ENCODE measurements at regions not wholly inside any gene's neighbourhood (a gene's known extent, or its start where the extent isn't known, plus 50 kb on each side); places are given as distances from the start of the nearest gene placed in this dataset.

DNA sequence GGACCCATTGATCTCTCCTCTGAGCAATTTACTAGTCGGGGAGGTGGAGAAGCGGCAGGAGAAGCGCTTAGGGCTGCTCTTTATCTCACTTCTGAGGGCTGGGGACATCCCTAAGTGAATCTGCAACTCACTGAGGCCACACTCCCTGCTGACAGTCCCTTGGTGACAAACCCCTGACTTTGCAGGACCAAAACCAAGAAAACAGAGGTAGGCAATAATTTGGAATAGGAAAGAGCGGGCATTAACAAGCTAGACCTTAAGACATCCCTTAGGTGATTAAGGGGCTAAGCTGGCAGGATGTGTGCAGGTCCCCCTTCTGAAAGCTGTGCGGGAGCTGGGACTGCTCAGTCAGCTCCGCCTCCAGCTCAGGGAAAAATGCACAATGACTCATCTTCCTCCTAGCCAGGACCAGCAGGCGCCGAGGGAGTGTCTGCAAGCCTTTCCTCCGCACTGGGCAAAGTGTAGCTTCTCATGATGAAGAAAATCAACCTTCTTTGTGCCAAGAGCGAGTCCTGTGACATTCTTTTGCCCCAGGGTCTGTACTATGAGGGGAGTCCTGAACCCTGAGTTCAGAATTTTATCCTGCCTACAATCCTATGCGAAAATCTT is 63.3 kb downstream of the BOD1L2 start:
- Histone ChIP-seq H3K27ac (no peak overlapping the region), H2AFZ (no peak overlapping the region), H3K79me2 (no peaks in the 10 kb centered on the region), H3K9ac (no peak overlapping the region), H3K9me3 (ENCODE audit: control insufficient read depth, low read length) (no peaks in the 10 kb centered on the region), H3K36me3 (ENCODE audit: control insufficient read depth, insufficient read depth, low read length) (no peaks in the 10 kb centered on the region), H3K27me3 (ENCODE audit: control insufficient read depth, insufficient read depth, low read length) (peaks cover 5% of the 10 kb centered on the region), H3K4me2 (ENCODE audit: low read length) (no peak overlapping the region), H3K4me1 (no peaks in the 10 kb centered on the region), H3K4me3 (ENCODE audit: low read depth, low read length) (no peak overlapping the region)
- TF ChIP-seq, protein P1, sequence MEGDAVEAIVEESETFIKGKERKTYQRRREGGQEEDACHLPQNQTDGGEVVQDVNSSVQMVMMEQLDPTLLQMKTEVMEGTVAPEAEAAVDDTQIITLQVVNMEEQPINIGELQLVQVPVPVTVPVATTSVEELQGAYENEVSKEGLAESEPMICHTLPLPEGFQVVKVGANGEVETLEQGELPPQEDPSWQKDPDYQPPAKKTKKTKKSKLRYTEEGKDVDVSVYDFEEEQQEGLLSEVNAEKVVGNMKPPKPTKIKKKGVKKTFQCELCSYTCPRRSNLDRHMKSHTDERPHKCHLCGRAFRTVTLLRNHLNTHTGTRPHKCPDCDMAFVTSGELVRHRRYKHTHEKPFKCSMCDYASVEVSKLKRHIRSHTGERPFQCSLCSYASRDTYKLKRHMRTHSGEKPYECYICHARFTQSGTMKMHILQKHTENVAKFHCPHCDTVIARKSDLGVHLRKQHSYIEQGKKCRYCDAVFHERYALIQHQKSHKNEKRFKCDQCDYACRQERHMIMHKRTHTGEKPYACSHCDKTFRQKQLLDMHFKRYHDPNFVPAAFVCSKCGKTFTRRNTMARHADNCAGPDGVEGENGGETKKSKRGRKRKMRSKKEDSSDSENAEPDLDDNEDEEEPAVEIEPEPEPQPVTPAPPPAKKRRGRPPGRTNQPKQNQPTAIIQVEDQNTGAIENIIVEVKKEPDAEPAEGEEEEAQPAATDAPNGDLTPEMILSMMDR (IDR thresholded peaks at IDR 0.05) = no peak

DNA sequence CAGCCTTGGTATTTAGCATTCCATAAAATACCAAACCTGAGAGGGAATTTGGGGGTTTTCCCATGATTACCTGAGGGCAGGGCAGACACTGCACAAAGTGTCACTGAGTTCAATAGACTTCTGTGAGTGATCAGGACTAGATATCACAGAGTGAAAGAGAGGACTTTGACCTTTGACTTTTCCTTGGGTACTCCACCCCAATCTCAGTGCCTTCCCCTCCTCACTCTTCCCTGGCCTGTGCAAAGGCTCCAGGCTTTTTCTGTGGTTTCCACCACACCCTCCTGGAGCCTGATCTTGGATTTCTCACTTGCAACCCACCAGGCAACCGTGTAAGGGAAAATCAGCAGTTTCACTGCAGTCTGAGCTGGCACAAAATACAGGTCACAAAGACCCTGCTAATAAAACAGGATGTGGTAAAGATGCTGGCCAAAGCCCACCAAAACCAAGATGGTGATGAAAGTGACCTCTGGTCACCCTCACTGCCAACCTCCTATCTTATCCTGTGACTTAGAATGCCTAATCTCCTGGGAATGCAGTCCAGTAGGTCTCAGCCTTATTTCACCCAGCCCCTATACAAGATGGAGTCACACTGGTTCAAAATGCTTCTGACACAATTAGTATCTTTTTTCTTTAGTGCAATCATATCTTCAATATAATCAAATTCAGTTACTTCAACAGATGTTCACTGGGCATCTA is 64.0 kb downstream of the BOD1L2 start:
- no peaks in the 10 kb centered on the region for H3K79me2 ChIP-seq
- TF ChIP-seq, protein P1 (IDR thresholded peaks at IDR 0.05) = no peak
- no peaks in the 10 kb centered on the region for H3K9me3 ChIP-seq (ENCODE audit: control insufficient read depth, low read length)
- no peak overlapping the region for H3K4me3 ChIP-seq (ENCODE audit: low read depth, low read length)
- H3K27ac ChIP-seq = no peak overlapping the region
- H3K4me1 ChIP-seq = no peaks in the 10 kb centered on the region
- peaks cover 5% of the 10 kb centered on the region for H3K27me3 ChIP-seq (ENCODE audit: control insufficient read depth, insufficient read depth, low read length)
- no peak overlapping the region for H3K9ac ChIP-seq
- no peak overlapping the region for H3K4me2 ChIP-seq (ENCODE audit: low read length)
- no peak overlapping the region for H2AFZ ChIP-seq
- H3K36me3 ChIP-seq (ENCODE audit: control insufficient read depth, insufficient read depth, low read length) = no peaks in the 10 kb centered on the region

DNA sequence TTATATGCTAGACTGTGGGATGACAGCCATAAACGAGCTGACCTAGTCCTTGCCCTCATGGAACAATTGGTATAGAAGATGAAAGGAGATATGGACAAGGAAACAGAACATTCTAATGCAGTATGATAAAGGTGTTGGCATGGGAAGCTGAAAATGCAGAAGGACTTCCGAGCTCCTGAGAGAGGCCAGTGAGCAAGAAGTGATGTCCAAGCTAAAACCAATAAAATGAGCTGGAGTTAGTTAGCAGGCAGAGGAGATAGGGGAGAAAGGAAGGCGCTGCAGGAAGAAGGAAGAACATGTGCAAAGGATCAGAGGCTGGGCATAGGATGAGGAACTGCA is 64.5 kb downstream of the BOD1L2 start:
- H3K4me2 ChIP-seq (ENCODE audit: low read length) = no peak overlapping the region
- H3K4me1 ChIP-seq = no peaks in the 10 kb centered on the region
- H3K9me3 ChIP-seq (ENCODE audit: control insufficient read depth, low read length) = no peaks in the 10 kb centered on the region
- no peaks in the 10 kb centered on the region for H3K79me2 ChIP-seq
- H2AFZ ChIP-seq = no peak overlapping the region
- H3K27me3 ChIP-seq (ENCODE audit: control insufficient read depth, insufficient read depth, low read length) = peaks cover 5% of the 10 kb centered on the region
- no peaks in the 10 kb centered on the region for H3K36me3 ChIP-seq (ENCODE audit: control insufficient read depth, insufficient read depth, low read length)
- H3K9ac ChIP-seq = no peak overlapping the region
- no peak overlapping the region for H3K4me3 ChIP-seq (ENCODE audit: low read depth, low read length)
- no peak overlapping the region for H3K27ac ChIP-seq
- TF ChIP-seq, protein P1 (IDR thresholded peaks at IDR 0.05) = no peak

DNA sequence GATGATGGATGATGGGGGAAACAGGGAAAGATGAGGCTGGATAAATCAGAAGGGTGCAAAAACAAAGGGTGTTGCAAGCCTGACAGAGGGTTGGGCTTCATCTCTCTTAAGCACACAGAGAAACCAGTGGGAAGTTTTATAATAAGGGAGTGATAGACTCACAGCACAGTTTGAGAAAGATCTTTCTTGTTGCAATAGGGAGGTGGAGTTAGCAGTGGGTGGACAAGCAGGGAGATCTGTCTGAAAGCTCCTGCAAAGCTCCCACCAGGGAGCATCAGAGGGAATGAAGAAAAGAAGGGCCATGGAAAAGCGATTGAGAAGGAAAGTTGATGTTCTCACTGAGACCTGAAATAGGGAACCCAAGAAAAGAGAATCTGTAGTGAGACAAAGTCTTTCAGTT is 64.9 kb downstream of the BOD1L2 start:
- H3K79me2 ChIP-seq = no peaks in the 10 kb centered on the region
- H3K27ac ChIP-seq = no peak overlapping the region
- no peaks in the 10 kb centered on the region for H3K36me3 ChIP-seq (ENCODE audit: control insufficient read depth, insufficient read depth, low read length)
- H2AFZ ChIP-seq = no peak overlapping the region
- H3K4me2 ChIP-seq (ENCODE audit: low read length) = no peak overlapping the region
- no peak overlapping the region for H3K4me3 ChIP-seq (ENCODE audit: low read depth, low read length)
- H3K27me3 ChIP-seq (ENCODE audit: control insufficient read depth, insufficient read depth, low read length) = peaks cover 5% of the 10 kb centered on the region
- H3K9ac ChIP-seq = no peak overlapping the region
- no peaks in the 10 kb centered on the region for H3K4me1 ChIP-seq
- H3K9me3 ChIP-seq (ENCODE audit: control insufficient read depth, low read length) = no peaks in the 10 kb centered on the region
- TF ChIP-seq, protein P1 (IDR thresholded peaks at IDR 0.05) = no peak

DNA sequence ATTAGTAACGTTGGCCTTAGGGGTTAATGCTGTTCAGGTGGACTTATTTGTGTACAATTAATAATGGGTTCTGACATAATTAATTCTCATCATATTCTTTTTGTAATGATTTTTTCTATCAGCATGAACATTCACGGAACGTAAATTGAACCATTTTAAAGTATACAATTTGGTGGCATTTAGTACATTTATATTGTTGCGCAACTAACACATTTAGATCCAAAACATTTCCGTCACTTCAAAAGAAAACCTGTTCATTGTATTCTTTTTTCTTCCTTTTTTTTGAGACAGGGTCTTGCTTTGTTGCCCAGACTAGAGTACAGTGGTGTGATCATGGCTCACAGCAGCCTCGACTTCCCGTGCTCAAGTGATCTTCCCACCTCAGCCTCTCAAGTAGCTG is 65.8 kb downstream of the BOD1L2 start:
- no peak overlapping the region for H3K4me3 ChIP-seq (ENCODE audit: low read depth, low read length)
- H3K9me3 ChIP-seq (ENCODE audit: control insufficient read depth, low read length) = no peaks in the 10 kb centered on the region
- no peaks in the 10 kb centered on the region for H3K79me2 ChIP-seq

More for the DNA sequence above, 65.8 kb downstream of the BOD1L2 start:
- Histone ChIP-seq H3K9ac (no peak overlapping the region), H2AFZ (no peak overlapping the region), H3K27ac (no peak overlapping the region), H3K36me3 (ENCODE audit: control insufficient read depth, insufficient read depth, low read length) (no peaks in the 10 kb centered on the region), H3K4me2 (ENCODE audit: low read length) (no peak overlapping the region), H3K27me3 (ENCODE audit: control insufficient read depth, insufficient read depth, low read length) (peaks cover 5% of the 10 kb centered on the region), H3K4me1 (no peaks in the 10 kb centered on the region)
- TF ChIP-seq, protein P1 (IDR thresholded peaks at IDR 0.05) = no peak

All from parathyroid adenoma (tissue), 2 donors.